HG02852 (cell line): ENCODE measurements at regions not wholly inside any gene's neighbourhood (a gene's known extent, or its start where the extent isn't known, plus 50 kb on each side); places are given as distances from the start of the nearest gene placed in this dataset.
A peak's percentile ranks its signal among the peaks of the same experiment; 100 is the strongest.
"Not testable (repeated sequence)": the region's sequence is repeated elsewhere in the genome, so short reads cannot be mapped to it uniquely, and the experiment has no call there.

Experiments
- ATAC-seq: cut with Tn5 transposase; IDR thresholded peaks from one replicate; pipeline ENCODE4 v1.9.1; 2021; ENCODE audit warnings: mild to moderate bottlenecking, moderate library complexity; ENCODE audit not compliant: unreplicated experiment

GRCh38 chr1:120357046-120357445 is 57.8 kb upstream of the NBPF8 start:
- ATAC-seq = not testable (repeated sequence)

DNA sequence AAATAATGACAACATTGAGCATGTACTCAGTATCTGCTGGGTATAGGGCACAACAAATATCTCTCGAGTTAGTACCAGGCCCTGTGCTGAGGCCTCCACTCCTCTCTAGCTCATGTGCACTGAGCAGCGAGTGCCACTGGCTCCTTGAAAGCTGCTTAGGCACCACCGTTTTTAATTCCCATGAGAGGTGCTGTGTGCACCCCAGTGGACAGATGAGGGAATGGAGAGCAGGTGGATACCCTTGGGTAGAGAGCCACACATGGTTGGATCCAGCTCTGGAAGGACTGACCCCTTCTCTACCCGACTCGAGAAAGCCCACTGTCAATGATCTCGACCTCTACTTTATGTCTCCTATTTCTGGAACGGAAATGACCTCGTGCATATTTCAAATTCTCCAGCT is 58.7 kb upstream of the NBPF8 start:
- ATAC-seq = not testable (repeated sequence)

DNA sequence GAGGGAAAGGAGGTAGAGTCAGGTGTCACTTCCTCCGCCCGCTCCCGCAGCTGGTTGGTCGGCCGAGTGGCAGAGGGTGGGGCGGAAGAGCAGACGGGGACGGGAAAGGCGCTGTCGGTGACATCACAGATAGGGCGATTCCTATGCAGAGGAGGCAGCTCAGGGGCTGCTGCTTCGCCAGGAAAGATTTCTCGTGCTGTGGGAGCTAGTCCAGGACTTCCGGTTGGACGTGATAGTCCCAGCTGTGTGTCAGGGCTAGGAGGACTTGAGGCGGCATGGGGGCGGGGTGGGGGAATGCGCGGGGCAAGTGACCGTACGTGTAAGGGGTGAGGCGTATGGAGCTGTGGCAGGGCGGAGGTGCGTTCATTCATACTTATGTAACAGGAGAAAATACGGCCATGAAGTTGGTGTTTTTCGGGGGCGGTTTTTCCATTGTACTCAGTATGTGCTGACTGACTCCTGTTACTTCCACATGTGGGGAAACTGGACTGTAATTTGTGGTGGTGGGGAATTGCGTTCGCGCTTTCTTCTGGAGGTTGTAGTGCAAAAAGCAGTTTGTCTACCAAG is 60.1 kb upstream of the NBPF8 start:
- peak; percentile 89 for ATAC-seq

DNA sequence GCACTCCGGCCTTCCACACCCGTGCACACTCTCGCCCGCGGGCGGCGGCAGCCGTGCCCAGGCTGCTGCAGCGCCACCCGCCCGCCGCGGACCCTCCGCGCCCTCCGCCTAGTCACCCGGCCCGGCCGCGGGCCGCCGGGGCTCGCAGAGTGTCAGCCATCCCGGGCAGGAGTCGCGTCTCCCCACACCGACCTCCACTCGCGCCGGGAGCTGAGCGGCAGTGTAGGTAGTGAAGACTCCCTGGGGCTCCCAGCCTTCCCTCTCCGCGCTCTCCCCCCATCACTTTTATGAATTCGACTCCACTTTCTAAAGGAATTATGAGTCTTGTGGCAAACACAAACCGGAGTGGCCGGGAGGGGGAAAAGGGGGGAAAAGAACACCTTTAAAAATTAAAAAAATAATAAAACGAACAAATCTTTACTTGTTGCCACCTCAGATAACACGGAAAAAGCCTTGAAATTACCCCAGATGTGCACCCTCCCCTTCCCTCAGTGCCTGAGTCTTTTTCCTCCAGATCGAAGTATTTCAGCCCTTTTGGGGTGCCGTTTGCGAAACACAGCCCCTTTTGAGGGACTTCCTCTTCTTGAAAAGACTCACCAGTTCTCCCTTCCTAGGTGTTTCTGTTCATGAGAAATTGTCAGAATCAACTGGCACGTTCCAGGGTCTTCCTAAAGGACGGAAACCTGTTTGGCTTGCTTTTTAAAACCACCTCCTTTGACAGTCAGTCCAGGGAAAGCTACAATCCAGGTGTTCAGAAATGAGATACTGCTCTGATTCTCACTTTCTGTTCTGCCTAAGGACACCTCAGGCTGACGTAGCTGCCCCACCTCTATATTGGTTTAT is 72.4 kb upstream of the NBPF8 start:
- not testable (repeated sequence) for ATAC-seq

DNA sequence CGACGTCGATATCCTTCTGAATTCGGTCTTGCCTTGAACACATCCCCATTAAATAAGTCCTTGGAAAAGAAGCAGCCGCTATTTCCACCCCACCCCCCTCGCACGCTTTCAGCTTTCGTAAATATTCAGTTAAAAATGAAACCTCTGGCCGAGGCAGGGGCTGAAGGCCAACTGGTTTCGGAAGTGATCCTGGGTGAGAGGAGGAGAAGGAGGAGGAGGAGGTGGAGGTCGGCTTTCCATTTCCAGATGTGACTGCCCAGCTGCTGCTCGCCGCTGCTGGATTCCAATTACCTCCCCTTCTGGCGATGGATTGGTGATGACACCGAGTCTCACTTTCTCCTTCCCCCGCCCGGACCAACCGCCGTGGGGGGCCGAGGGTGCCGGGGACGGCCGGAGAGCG is 73.1 kb upstream of the NBPF8 start:
- ATAC-seq = not testable (repeated sequence)

GRCh38 chr1:120340838-120341751 is 73.7 kb upstream of the NBPF8 start:
- ATAC-seq = not testable (repeated sequence)

DNA sequence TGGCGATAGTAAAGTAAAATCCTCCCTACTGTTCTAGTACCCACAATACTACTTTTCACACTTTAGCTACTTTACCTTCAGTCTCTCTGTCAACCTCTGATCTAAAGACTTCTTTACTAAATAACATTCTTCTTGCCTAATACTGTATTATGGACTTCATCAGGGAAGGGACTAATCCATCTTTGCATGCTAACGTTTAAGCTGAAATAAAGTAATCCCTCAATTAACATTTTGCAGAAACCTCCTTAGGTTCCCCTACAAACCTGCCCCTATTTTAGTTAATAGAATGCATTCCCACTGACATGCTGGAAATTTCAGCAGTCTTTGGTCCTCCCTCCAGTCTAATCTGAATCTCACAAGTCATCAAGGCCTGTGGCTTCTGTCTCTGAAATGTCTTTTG is 99.1 kb upstream of the NBPF8 start:
- not testable (repeated sequence) for ATAC-seq

DNA sequence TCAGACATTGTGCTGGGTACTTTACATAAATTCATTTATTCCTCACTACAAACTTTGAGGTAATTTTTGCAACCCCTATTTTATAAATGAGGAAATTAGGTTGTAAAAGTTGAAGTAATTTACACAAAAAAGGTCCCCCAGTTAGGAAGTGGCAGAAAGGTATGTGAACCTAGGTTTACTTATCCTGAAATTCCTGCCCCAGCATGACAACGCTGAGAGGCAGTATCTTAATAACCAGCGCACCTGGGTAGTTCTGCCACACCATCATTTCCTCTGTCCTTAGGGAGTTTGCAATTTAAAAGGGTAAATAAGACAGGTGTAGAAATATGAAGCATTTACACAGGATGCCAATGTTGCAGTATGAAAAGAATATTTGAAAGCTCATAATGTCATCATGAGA is 102.9 kb upstream of the NBPF8 start:
- not testable (repeated sequence) for ATAC-seq

DNA sequence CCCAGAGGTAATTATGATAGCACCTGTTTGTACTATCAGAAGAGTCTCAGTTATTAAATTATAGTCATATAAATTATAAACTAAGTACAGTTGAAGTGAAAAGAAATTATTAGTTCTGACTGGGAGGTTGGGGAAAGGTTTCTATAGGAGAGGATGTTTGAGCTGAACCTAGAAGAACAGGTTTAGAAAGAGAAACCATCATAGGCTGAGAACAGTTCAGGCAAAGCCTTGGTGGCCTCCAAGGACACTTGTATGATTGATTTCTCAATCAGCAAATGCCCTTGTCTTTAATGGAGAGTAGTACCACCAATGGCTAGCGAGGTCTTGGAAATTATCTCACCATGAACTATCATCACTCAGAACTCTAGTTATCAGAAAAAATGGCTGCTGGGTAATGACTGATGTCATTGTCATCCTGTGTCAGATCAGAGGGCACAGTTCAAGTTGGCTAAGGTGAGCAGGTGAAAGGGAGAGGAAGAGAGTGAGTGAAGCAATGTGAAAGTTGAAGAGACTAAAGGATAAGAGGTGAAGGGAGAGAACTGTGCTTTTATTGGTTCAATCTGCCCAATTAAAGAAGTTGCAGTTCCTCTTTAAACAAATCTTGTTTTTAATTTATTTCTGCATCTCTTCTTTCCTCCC is 105.8 kb upstream of the NBPF8 start:
- ATAC-seq = not testable (repeated sequence)

GRCh38 chr1:120305046-120305445 is 109.8 kb upstream of the NBPF8 start:
- not testable (repeated sequence) for ATAC-seq

DNA sequence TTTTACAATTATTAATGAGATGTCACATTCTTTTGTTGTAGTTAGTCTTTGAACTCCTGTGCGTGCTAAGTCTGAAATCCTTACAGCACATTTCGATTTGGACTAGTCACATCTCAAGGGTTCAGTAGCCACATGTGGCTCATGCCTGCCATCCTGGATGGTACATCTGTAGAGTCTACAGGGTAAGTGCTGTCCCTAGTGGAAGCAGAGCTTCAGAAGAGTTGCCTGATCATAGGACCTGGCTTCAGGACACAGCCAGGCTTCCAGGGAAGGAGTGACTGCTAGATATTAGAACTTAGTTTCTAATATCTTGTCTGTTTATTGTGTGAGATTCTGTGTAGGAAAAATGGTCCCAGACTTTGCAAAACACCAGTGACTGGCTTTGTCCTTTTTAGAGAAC is 110.5 kb upstream of the NBPF8 start:
- ATAC-seq = not testable (repeated sequence)

- not testable (repeated sequence) for ATAC-seq
These were observed 115.3 kb upstream of the NBPF8 start for GRCh38 chr1:120299433-120300057.

DNA sequence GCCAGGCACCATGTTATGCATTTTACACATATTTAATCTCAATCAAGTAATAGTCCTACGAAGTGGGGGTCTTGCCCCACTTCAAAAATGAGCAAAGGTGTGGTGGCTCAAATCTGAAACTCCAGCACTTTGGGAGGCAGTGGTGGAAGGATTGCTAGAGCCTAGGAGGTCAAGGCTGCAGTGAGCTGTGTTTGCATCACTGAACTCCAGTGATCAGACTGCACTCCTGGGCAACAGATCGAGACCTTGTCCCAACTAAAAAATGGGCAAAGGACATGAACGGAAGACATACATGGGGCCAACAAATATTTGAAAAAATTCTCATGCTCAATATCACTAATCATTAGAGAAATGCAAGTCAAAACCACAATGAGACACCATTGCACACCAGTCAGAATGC is 116.3 kb upstream of the NBPF8 start:
- not testable (repeated sequence) for ATAC-seq

- ATAC-seq = not testable (repeated sequence)
These were observed 117.4 kb upstream of the NBPF8 start for GRCh38 chr1:120297345-120297953.

GRCh38 chr1:120290105-120290504 is 113.8 kb upstream of the SEC22B start:
- ATAC-seq = not testable (repeated sequence)

- not testable (repeated sequence) for ATAC-seq
These were observed 113.3 kb upstream of the SEC22B start for GRCh38 chr1:120289601-120290074.

GRCh38 chr1:120288814-120289600 is 112.7 kb upstream of the SEC22B start:
- ATAC-seq = not testable (repeated sequence)

DNA sequence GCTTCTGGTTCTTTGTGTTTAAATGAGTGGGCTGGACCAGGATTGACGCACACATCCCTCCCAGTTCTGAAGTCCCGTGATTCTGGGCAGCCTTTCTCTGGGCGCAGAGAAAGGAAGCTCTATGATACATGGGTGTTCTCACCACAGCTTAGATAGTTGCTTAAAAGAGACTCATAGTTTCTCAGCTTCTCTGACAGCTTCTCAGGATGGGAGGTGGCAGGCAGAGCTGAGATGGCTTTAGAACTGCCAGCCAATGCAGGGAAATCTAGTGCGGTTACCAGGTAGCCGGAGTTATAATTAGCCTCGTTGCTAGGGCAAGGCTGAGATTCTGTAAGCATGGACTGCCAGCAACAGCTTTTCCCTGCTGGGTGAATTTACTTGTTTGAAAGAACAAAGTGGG is 111.8 kb upstream of the SEC22B start:
- not testable (repeated sequence) for ATAC-seq
